ENCODE measurements at regions not wholly inside any gene's neighbourhood (a gene's known extent, or its start where the extent isn't known, plus 50 kb on each side); places are given as distances from the start of the nearest gene placed in this dataset.

- DNase-seq = no peak
Observed at GRCh38 chr6:98487612-98488011, 346.8 kb upstream of the POU3F2 start.

- DNase-seq = no peak
Observed at GRCh38 chr6:98498144-98498775, 336.1 kb upstream of the POU3F2 start.

DNA sequence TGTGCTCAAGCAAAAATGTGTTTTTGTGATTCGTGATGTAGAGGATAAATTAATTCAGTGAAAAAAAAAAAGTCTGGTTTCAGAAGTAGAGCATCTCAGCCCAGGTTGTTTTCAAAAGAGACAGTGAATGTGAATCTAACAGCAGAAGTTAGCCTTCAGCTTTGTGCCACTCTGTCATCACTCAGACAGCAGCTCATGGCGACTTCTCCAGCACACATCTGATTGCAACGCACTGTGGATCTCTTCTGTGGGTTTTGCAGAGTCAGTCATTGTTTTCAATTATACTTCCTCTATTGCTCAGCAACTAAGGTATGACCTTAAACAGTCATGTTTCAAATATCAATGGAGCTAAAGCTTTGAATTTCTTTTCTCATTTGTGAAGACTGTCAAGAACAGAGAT lies 335.5 kb upstream of the POU3F2 start:
- DNase-seq = no peak

DNA sequence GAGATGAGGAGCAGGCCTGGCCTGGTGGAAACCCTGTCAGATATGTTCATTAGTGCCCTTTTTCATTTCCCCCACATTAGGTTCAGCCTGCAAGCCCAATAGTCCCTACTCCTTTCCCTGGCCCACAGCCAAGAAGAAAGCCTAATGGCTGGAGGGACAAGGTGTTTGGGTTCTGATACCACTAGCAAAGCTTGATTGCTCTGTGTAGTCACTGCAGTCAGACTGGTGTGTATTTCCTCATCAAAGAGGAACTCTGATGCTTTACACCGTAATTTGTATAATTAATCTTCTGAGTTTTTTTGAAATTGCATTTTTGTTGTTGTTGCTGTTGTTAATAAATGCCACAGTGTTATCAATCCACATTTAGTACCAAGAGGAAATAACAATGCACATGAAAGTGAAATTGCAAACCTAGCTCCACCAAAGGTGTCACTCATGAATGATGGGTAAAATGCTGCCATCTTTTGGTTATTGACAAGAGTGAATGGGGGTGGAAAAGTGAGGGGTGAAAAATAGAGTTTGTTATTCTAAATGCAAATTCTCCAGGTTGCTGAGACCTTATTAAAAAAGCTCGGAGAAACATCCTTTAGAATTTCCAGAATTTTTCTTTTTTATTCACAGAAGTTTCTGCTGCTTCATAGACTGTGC lies 320.2 kb upstream of the POU3F2 start:
- no peak for DNase-seq

GRCh38 chr6:98514796-98515195 lies 319.6 kb upstream of the POU3F2 start:
- DNase-seq = no peak

GRCh38 chr6:98516206-98516605 lies 318.2 kb upstream of the POU3F2 start:
- no peak for DNase-seq

DNA sequence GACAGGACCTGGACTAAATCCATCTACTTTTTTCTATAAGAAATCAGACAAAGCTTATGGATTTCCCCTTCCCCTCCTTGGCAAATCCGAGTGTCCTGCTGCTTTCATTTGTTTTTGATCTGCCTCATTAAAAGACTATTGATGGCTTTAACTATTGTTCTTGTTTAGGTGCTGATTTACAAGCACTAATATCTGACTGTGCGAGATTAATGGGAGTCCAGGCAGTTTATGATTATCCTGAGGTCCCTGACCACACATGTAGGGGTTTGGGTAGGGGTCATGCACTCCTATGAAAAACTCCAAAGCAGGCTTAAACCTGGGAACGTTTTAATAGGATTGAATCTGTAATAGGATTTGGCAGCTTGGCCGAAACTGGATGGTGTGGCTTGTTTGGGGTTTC lies 317.5 kb upstream of the POU3F2 start:
- DNase-seq = no peak

GRCh38 chr6:98525860-98526259 lies 308.5 kb upstream of the POU3F2 start:
- no peak for DNase-seq

DNA sequence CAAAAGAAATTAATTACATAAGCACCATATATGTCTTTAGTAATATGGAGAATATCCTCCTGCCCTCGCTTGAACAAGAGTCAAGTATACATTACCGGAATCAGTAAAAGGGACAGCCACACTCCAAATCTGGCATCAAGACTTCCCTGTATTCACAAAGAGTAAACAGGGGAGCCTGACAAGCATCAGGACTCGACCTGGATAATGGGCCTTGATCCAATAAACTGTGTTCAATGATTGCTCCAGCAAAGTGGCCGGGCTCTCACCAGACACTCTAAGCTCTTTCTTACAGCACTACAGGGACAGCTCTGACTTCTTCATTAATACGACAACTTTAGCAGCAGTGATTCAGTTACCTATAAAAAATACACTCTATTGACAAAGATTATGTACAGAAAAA lies 307.9 kb upstream of the POU3F2 start:
- no peak for DNase-seq

GRCh38 chr6:98529364-98529763 lies 305.0 kb upstream of the POU3F2 start:
- no peak for DNase-seq

DNA sequence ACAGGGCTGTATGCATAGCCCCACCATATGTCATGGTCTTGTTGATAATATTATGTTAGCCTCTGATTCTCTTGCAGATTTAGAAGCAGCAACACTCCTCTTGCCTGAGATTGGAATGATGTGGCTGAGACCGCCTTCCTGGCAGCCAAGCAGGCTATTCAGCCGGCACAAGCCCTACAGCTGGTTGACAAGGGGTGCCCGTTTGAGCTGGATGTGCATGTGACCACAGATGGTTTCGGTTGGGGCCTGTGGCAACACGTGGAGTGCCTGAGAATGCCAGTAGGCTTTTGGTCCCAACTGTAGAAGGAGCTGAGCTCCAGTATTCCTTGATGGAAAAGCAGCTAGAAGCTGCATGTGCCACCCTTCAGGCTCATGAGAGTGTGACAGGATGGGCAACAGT lies 303.6 kb upstream of the POU3F2 start:
- no peak for DNase-seq

GRCh38 chr6:98532004-98532403 lies 302.4 kb upstream of the POU3F2 start:
- DNase-seq = no peak

- no peak for DNase-seq
Observed at GRCh38 chr6:98539741-98540140, 294.6 kb upstream of the POU3F2 start.

GRCh38 chr6:98546376-98546775 lies 288.0 kb upstream of the POU3F2 start:
- DNase-seq = no peak

- DNase-seq = no peak
Observed at GRCh38 chr6:98547151-98547550, 287.2 kb upstream of the POU3F2 start.

- no peak for DNase-seq
Observed at GRCh38 chr6:98547634-98548033, 286.7 kb upstream of the POU3F2 start.

GRCh38 chr6:98548301-98548700 lies 286.1 kb upstream of the POU3F2 start:
- no peak for DNase-seq

- no peak for DNase-seq
Observed at GRCh38 chr6:98560418-98560817, 274.0 kb upstream of the POU3F2 start.

GRCh38 chr6:98560841-98561240 lies 273.5 kb upstream of the POU3F2 start:
- DNase-seq = no peak

DNA sequence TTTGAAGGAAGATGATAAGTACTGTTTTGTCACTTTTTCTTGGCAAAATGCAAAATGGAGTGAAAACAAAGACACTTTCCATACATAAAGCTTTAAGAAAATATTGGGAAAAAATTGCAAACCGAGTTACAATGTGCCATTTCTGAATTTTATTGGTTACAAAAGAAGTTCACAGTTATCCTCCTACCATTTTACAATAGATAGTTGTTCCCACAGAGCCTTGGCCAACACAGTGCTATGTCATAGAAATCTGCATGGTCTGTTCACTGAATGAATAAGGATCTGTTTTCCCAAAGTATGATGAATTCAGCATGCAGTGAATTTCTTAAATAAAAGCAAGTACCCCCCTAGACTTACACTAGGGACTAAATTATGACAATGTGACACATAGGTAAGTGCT lies 268.2 kb upstream of the POU3F2 start:
- DNase-seq = no peak

DNA sequence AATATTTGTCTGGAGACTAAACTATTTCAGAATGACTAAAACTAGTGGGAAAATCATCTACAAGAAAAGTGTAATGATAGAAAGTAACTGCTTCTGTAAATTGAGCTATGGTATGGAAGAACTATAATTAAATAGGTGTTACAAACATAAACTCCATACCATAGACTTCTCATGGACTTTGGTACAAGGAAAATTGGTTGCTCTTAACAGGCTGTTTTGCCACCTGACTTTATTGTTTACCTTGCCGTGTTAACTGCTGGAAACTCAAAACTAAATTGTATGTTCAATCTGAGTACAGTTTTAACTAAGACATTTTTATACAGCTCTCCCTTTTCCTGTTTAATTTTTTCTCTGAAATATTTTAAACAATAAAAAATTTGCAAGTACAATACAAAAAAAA lies 261.8 kb upstream of the POU3F2 start:
- no peak for DNase-seq

GRCh38 chr6:98574984-98575383 lies 259.4 kb upstream of the POU3F2 start:
- no peak for DNase-seq

GRCh38 chr6:98576791-98577190 lies 257.6 kb upstream of the POU3F2 start:
- DNase-seq = no peak

GRCh38 chr6:98578016-98578415 lies 256.4 kb upstream of the POU3F2 start:
- DNase-seq = no peak

- peak; percentile 55 for DNase-seq
Observed at GRCh38 chr6:98579079-98579478, 255.3 kb upstream of the POU3F2 start.

All from HCEC 1CT (cell line).